D721Med (cell line): ENCODE measurements at regions not wholly inside any gene's neighbourhood (a gene's known extent, or its start where the extent isn't known, plus 50 kb on each side); places are given as distances from the start of the nearest gene placed in this dataset.

Experiments used
- DNase-seq: peaks from one replicate; pipeline ENCODE4 v3.0.0; 2011; ENCODE audit warnings: low spot score; ENCODE audit not compliant: insufficient read length
- FAIRE-seq: peaks from 2 replicates; lab custom pipeline; 2011; peaks lifted over from hg19 to GRCh38; lab: Jason Lieb, UNC
- TF ChIP-seq, protein P1 (sequence below): IDR thresholded peaks from 2 replicates; pipeline ENCODE4 v1.5.1; 2012; ENCODE audit warnings: mild to moderate bottlenecking, control low read depth; ENCODE audit not compliant: insufficient read depth; ENCODE audit errors: missing control alignments

DNA sequence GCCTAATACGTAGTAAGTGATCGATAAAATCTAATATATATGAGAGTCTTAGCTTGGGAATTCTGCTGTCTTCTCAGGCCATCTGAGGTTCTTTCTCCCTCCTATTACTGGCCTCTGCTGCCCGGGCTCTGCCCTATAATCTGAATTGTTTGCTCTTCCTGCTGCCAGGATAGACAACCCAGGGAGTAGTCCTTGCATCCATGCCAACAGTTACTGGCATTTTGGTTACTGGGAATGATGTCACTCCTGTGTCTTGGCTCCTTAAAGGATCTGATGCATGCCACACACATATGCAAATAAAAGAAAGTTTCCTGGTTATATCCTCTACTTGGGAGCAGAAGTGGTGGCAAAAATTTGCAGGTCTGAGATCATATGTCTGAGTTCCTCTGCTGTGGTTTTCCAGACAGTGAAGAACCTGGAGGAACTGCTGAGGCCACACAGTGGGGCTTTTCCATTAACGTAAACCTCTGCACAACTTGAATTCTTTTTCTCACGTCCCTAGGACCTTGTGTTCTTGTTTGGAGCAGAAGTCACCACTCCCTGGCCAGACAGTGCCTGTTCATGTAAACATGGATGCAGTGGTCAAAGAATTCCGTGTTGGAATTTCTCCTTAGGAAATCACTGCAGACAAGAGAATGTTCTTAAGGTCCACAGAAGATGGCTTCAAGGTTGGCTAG, 320.6 kb upstream of the TBX3 start:
- FAIRE-seq, result no peak

GRCh38 chr12:115002434-115002833, 318.5 kb upstream of the TBX3 start:
- FAIRE-seq, result no peak
- DNase-seq, result no peak
- TF ChIP-seq, protein P1, sequence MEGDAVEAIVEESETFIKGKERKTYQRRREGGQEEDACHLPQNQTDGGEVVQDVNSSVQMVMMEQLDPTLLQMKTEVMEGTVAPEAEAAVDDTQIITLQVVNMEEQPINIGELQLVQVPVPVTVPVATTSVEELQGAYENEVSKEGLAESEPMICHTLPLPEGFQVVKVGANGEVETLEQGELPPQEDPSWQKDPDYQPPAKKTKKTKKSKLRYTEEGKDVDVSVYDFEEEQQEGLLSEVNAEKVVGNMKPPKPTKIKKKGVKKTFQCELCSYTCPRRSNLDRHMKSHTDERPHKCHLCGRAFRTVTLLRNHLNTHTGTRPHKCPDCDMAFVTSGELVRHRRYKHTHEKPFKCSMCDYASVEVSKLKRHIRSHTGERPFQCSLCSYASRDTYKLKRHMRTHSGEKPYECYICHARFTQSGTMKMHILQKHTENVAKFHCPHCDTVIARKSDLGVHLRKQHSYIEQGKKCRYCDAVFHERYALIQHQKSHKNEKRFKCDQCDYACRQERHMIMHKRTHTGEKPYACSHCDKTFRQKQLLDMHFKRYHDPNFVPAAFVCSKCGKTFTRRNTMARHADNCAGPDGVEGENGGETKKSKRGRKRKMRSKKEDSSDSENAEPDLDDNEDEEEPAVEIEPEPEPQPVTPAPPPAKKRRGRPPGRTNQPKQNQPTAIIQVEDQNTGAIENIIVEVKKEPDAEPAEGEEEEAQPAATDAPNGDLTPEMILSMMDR, result no peak

More for the DNA sequence above, 320.6 kb upstream of the TBX3 start:
- TF ChIP-seq, protein P1, result no peak
- no peak for DNase-seq

DNA sequence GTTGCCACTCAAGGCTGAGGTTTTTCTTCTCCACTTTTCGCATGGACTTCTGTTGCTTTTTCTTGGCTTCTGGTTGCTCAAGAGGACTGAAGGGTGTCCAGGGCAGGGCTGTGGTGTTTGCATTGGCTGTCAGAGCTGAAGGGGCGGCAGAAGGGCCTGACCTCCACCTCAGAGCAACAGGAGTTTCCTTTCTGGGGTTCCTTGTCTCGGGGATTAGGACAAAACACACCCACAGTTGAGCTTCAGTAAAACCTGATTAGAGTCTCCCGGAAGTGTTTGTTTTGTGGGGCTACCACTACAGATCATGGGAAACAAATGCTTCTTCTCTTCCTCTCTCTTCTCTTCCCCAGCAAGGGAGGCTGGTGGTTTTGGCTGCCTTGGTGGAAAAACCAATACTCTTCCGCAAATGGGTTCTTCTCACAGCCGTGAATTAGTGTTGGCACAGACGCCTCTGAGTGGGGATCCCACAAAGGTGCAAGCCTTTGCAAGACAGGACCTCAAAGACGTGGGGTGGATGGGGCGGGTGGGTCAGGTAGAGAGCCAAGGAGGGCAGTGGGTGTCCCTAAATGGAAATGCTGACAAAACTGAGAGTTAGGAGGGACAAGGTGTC, 317.7 kb upstream of the TBX3 start:
- no peak for DNase-seq
- TF ChIP-seq, protein P1, result no peak
- FAIRE-seq, result no peak

GRCh38 chr12:115000038-115000437, 316.1 kb upstream of the TBX3 start:
- DNase-seq (no peak), FAIRE-seq (no peak)
- TF ChIP-seq, protein P1, result no peak

- FAIRE-seq (no peak), DNase-seq (no peak)
- TF ChIP-seq, protein P1, result no peak
Observed at GRCh38 chr12:114998750-114999128, 314.8 kb upstream of the TBX3 start.

- TF ChIP-seq, protein P1, result no peak
- DNase-seq, result no peak
- FAIRE-seq, result no peak
Observed at GRCh38 chr12:114998118-114998749, 314.3 kb upstream of the TBX3 start.

DNA sequence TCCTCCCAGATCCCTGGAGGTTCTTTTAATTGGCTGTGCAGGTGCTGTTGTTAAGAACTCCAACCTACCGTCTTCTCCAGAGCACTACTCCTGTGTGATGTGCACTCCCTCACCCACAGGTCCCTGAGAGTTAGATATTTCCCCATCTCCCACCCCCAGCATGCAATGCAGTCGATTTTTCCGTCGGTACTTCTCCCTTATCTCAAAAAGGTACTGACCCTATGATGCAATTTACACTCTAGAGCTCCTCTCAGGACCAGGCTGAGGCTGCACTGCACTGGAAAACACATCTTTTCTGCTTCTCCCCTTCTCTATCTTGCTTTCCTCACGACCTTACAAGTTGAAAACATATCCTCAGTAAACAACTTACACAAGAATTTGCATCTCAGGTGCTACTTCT, 312.4 kb upstream of the TBX3 start:
- DNase-seq (no peak), FAIRE-seq (no peak)
- TF ChIP-seq, protein P1, result no peak
